ENCODE measurements at regions not wholly inside any gene's neighbourhood (a gene's known extent, or its start where the extent isn't known, plus 50 kb on each side); places are given as distances from the start of the nearest gene placed in this dataset.

GRCh38 chr13:21971662-21972621, 301.1 kb downstream of the FGF9 start (continued):
- TF ChIP-seq ZBTB33 (IDR thresholded peaks at IDR 0.05; ENCODE audit: borderline replicate concordance, low read depth) (no peak), TCF12 (IDR thresholded peaks at IDR 0.05) (no peak)

- no peak for DNase-seq
- H3K27me3 ChIP-seq (ENCODE audit: insufficient read depth), result no peaks in the 10 kb centered on the region; the same call in 1 of the 2 replicates
- no peak overlapping the region for H3K9ac ChIP-seq
- H3K9me2 ChIP-seq, result no peaks in the 10 kb centered on the region
- H4K20me1 ChIP-seq (ENCODE audit: insufficient read depth), result no peaks in the 10 kb centered on the region
- no peaks in the 10 kb centered on the region for H3K36me3 ChIP-seq (replicated peaks in 1 of 2; ENCODE audit: control insufficient read depth in 1 of 2, insufficient read depth in 2 of 2, low read length in 1 of 2)
- no peaks in the 10 kb centered on the region for H3K79me2 ChIP-seq (ENCODE audit: insufficient read depth)
- H2AFZ ChIP-seq (ENCODE audit: low read depth), result no peak overlapping the region
- TF ChIP-seq RXRA (IDR thresholded peaks at IDR 0.05; ENCODE audit: borderline replicate concordance, low read depth), result no peak
- TF ChIP-seq TCF12 (IDR thresholded peaks at IDR 0.05), result no peak
- TF ChIP-seq RFX5 (IDR thresholded peaks at IDR 0.05; ENCODE audit: low read length), result no peak
- no peak for TF ChIP-seq CHD2 (IDR thresholded peaks at IDR 0.05; ENCODE audit: low read length, partially characterized antibody)
- no peak for TF ChIP-seq YY1 (IDR thresholded peaks at IDR 0.05; ENCODE audit: low read depth)
- no peak for TF ChIP-seq TEAD4 (IDR thresholded peaks at IDR 0.05; ENCODE audit: borderline replicate concordance, insufficient read depth)
- TF ChIP-seq JUND (IDR thresholded peaks at IDR 0.05), result no peak
- H3K9me3 ChIP-seq, result no peaks in the 10 kb centered on the region
- no peak overlapping the region for H3K27ac ChIP-seq (ENCODE audit: low read depth in 2 of 2, low read length in 1 of 2)
- H3F3A ChIP-seq (replicated peaks; ENCODE audit: insufficient read depth), result no peaks in the 10 kb centered on the region
- ChIA-PET CTCF (no interaction called here), POLR2A (interaction anchor here (0.6 kb wide), 1 partner anchor 811 kb away, joined by 3 read pairs; no protein-coding TSS in a partner anchor)
- 18% methylated on average over 10 of the region's 19 CpGs for WGBS (ENCODE audit: low lambda C conversion rate)
- H3K4me1 ChIP-seq (ENCODE audit: control insufficient read depth in 1 of 2, insufficient read depth in 2 of 2, low read depth in 1 of 2, low read length in 1 of 2), result no peaks in the 10 kb centered on the region
- H3K4me3 ChIP-seq (ENCODE audit: low read depth in 2 of 2, low read length in 1 of 2), result no peak overlapping the region
- H3K4me2 ChIP-seq, result no peak overlapping the region
Measured at GRCh38 chr13:21973437-21974125, 302.7 kb downstream of the FGF9 start.

GRCh38 chr13:21974741-21975140, 303.9 kb downstream of the FGF9 start:
- WGBS (ENCODE audit: low lambda C conversion rate), result 2% methylated on average over 8 of the region's 8 CpGs
- no peak overlapping the region for H3K27ac ChIP-seq (ENCODE audit: low read depth in 2 of 2, low read length in 1 of 2)
- H3K79me2 ChIP-seq (ENCODE audit: insufficient read depth), result no peaks in the 10 kb centered on the region
- H3K9me2 ChIP-seq, result no peaks in the 10 kb centered on the region
- DNase-seq, result no peak
- H3K27me3 ChIP-seq (ENCODE audit: insufficient read depth), result no peaks in the 10 kb centered on the region; the same call in 1 of the 2 replicates
- no peak overlapping the region for H3K9ac ChIP-seq
- H3F3A ChIP-seq (replicated peaks; ENCODE audit: insufficient read depth), result no peaks in the 10 kb centered on the region
- H3K9me3 ChIP-seq, result no peaks in the 10 kb centered on the region
- no peak overlapping the region for H3K4me2 ChIP-seq
- ChIA-PET POLR2A (no interaction called here), CTCF (no interaction called here)
- H3K4me1 ChIP-seq (ENCODE audit: control insufficient read depth in 1 of 2, insufficient read depth in 2 of 2, low read depth in 1 of 2, low read length in 1 of 2), result no peaks in the 10 kb centered on the region
- H3K4me3 ChIP-seq (ENCODE audit: low read depth in 2 of 2, low read length in 1 of 2), result no peak overlapping the region
- H2AFZ ChIP-seq (ENCODE audit: low read depth), result no peak overlapping the region
- H3K36me3 ChIP-seq (replicated peaks in 1 of 2; ENCODE audit: control insufficient read depth in 1 of 2, insufficient read depth in 2 of 2, low read length in 1 of 2), result no peaks in the 10 kb centered on the region
- H4K20me1 ChIP-seq (ENCODE audit: insufficient read depth), result no peaks in the 10 kb centered on the region
- TF ChIP-seq RXRA (IDR thresholded peaks at IDR 0.05; ENCODE audit: borderline replicate concordance, low read depth) (no peak), TEAD4 (IDR thresholded peaks at IDR 0.05; ENCODE audit: borderline replicate concordance, insufficient read depth) (no peak), IRF3 (IDR thresholded peaks at IDR 0.05; ENCODE audit: low read depth, low read length) (no peak), TAF1 (IDR thresholded peaks at IDR 0.05; ENCODE audit: borderline replicate concordance, low read depth, low read length) (no peak), MAX (IDR thresholded peaks at IDR 0.05; ENCODE audit: low read depth) (no peak), CHD2 (IDR thresholded peaks at IDR 0.05; ENCODE audit: low read length, partially characterized antibody) (no peak), CTCF (IDR thresholded peaks at IDR 0.05) (no peak), GATA2 (CRISPR knock-in tag; IDR thresholded peaks at IDR 0.05) (no peak), SIN3A (IDR thresholded peaks at IDR 0.05; ENCODE audit: borderline replicate concordance, low read depth, low read length) (no peak), USF1 (IDR thresholded peaks at IDR 0.05; ENCODE audit: borderline replicate concordance, low read depth) (no peak), NRF1 (IDR thresholded peaks at IDR 0.05; ENCODE audit: low read depth, low read length) (no peak), YY1 (IDR thresholded peaks at IDR 0.05; ENCODE audit: low read depth) (no peak), GABPA (IDR thresholded peaks at IDR 0.05; ENCODE audit: low read depth) (no peak)

All from SK-N-SH (cell line).